Body of pancreas (tissue), 4 donors: ENCODE measurements at regions not wholly inside any gene's neighbourhood (a gene's known extent, or its start where the extent isn't known, plus 50 kb on each side); places are given as distances from the start of the nearest gene placed in this dataset.

ENCODE experiments used
- POLR2A ChIP-seq, 3 donors: fragments of 450-650 bp; IDR thresholded peaks; one replicate each; pipeline ENCODE4 v1.6.1; 2016; ENCODE audit warnings: antibody characterized with exemption in 3 of 3, mild to moderate bottlenecking in 2 of 3
- TF ChIP-seq, protein P1 (sequence below), 7 experiments: fragments of 450-650 bp in 4 of 7; fragments of 200-600 bp in 3 of 7; sonication (generic) in 3 of 7; IDR thresholded peaks; one replicate each; pipeline ENCODE4 v1.5.1; 2016 to 2019; ENCODE audit warnings: antibody characterized with exemption in 7 of 7

DNA sequence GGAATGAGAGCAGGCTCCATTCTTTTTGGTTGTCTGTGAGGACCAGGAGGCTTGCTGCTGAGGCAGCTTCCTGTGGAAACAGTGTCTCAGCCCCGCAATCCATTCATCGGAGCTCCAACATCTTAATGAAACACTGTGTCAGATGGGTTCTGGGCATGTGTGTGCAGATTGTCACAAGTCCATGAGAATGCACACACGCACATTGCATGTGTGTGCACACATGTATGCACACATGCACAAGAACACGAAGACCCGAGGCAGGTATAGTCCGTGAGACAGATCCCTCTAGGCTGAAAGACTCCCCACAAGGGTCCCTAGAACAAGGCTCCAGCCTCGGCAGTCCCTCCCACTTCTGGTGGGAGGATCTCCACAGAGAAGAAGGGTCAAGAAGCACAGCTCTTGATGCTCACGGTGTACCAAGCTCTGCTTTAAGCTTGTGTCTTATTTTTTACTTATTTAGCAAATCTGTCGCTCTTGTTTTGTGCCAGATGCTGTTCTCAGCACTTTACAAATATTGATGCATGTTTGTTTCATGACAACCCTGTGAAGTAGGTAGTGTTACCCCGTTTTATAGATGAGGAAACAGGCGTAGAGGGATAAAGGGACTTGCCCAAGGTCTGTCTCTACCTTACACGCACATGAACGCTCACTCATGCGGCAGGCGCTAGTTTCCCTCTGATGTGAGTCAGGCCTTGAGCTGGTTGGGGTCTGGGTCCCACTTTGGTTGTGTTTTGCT, 213.1 kb downstream of the SEC14L1 start:
- no peak for TF ChIP-seq POLR2A (IDR thresholded peaks at IDR 0.05)
- TF ChIP-seq, protein P1, sequence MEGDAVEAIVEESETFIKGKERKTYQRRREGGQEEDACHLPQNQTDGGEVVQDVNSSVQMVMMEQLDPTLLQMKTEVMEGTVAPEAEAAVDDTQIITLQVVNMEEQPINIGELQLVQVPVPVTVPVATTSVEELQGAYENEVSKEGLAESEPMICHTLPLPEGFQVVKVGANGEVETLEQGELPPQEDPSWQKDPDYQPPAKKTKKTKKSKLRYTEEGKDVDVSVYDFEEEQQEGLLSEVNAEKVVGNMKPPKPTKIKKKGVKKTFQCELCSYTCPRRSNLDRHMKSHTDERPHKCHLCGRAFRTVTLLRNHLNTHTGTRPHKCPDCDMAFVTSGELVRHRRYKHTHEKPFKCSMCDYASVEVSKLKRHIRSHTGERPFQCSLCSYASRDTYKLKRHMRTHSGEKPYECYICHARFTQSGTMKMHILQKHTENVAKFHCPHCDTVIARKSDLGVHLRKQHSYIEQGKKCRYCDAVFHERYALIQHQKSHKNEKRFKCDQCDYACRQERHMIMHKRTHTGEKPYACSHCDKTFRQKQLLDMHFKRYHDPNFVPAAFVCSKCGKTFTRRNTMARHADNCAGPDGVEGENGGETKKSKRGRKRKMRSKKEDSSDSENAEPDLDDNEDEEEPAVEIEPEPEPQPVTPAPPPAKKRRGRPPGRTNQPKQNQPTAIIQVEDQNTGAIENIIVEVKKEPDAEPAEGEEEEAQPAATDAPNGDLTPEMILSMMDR (IDR thresholded peaks at IDR 0.05), result no peak
